H9 (cell line): ENCODE measurements at regions not wholly inside any gene's neighbourhood (a gene's known extent, or its start where the extent isn't known, plus 50 kb on each side); places are given as distances from the start of the nearest gene placed in this dataset.

Source experiments
- DNase-seq: peaks from one replicate; pipeline ENCODE4 v3.0.0-alpha.2; 2017
- H2AFZ ChIP-seq: one replicate; pipeline ENCODE4 v1.6.1; 2013; ENCODE audit warnings: mild to moderate bottlenecking, low read length, control low read depth, moderate library complexity
- H2AK5ac ChIP-seq: 2 replicates; pipeline ENCODE4 v1.6.1; 2013; ENCODE audit warnings: low read length, control low read depth, mixed read lengths; ENCODE audit not compliant: insufficient read length
- H2BK120ac ChIP-seq: one replicate; pipeline ENCODE4 v1.6.1; 2013; ENCODE audit warnings: low read depth, mild to moderate bottlenecking, low read length, control low read depth, inconsistent platforms; ENCODE audit not compliant: poor library complexity, severe bottlenecking
- H2BK12ac ChIP-seq: 2 replicates; pipeline ENCODE4 v1.6.1; 2013; ENCODE audit warnings: low read length, control low read depth, mixed read lengths, low read depth; ENCODE audit not compliant: insufficient read length
- H2BK15ac ChIP-seq: 2 replicates; pipeline ENCODE4 v1.6.1; 2013; ENCODE audit warnings: low read depth, low read length, control low read depth
- H2BK20ac ChIP-seq: one replicate; pipeline ENCODE4 v1.6.1; 2013; ENCODE audit warnings: low read depth, mild to moderate bottlenecking, low read length, control low read depth, inconsistent platforms; ENCODE audit not compliant: poor library complexity, severe bottlenecking
- H2BK5ac ChIP-seq: 2 replicates; pipeline ENCODE4 v1.6.1; 2013; ENCODE audit warnings: low read length, control low read depth, mixed read lengths; ENCODE audit not compliant: insufficient read length
- H3K14ac ChIP-seq: 2 replicates; pipeline ENCODE4 v1.6.1; 2013; ENCODE audit warnings: low read length, control low read depth; ENCODE audit not compliant: insufficient read depth
- H3K18ac ChIP-seq: 2 replicates; pipeline ENCODE4 v1.6.1; 2013; ENCODE audit warnings: low read depth, mild to moderate bottlenecking, mixed read lengths, low read length, control low read depth; ENCODE audit not compliant: insufficient read length
- H3K23ac ChIP-seq: 2 replicates; pipeline ENCODE4 v1.6.1; 2013; ENCODE audit warnings: low read length, control low read depth, mixed read lengths, low read depth; ENCODE audit not compliant: insufficient read length
- H3K23me2 ChIP-seq: 2 replicates; pipeline ENCODE4 v1.6.1; 2013; ENCODE audit warnings: low read depth, mild to moderate bottlenecking, mixed read lengths, low read length, control low read depth; ENCODE audit not compliant: insufficient read length, poor library complexity, severe bottlenecking
- H3K27ac ChIP-seq: 2 replicates; pipeline ENCODE4 v1.5.1; 2013; ENCODE audit warnings: low read length, control low read depth, mixed read lengths, low read depth; ENCODE audit not compliant: insufficient read length
- H3K27me3 ChIP-seq: 2 replicates; pipeline ENCODE4 v1.6.1; 2013; ENCODE audit warnings: low read length, control low read depth, inconsistent platforms; ENCODE audit not compliant: insufficient read depth
- H3K4ac ChIP-seq: 2 replicates; pipeline ENCODE4 v1.6.1; 2013; ENCODE audit warnings: low read depth, mild to moderate bottlenecking, control low read depth, inconsistent platforms, low read length, moderate library complexity
- H3K4me1 ChIP-seq: 2 replicates; pipeline ENCODE4 v1.6.1; 2013; ENCODE audit warnings: low read length, control low read depth, inconsistent platforms; ENCODE audit not compliant: insufficient read depth
- H3K4me2 ChIP-seq: 2 replicates; pipeline ENCODE4 v1.6.1; 2013; ENCODE audit warnings: low read length, control low read depth, mixed read lengths; ENCODE audit not compliant: insufficient read length, insufficient read depth
- H3K56ac ChIP-seq: 2 replicates; pipeline ENCODE4 v1.6.1; 2013; ENCODE audit warnings: low read depth, mild to moderate bottlenecking, mixed read lengths, low read length, control low read depth; ENCODE audit not compliant: insufficient read length
- H3K79me1 ChIP-seq: 2 replicates; pipeline ENCODE4 v1.6.1; 2013; ENCODE audit warnings: low read depth, mild to moderate bottlenecking, moderate library complexity, low read length, control low read depth, inconsistent platforms; ENCODE audit not compliant: insufficient read depth, poor library complexity, severe bottlenecking
- H3K79me2 ChIP-seq: 2 replicates; pipeline ENCODE4 v1.6.1; 2013; ENCODE audit warnings: low read length, control low read depth, inconsistent platforms; ENCODE audit not compliant: insufficient read depth
- H3K9ac ChIP-seq: 2 replicates; pipeline ENCODE4 v1.6.1; 2013; ENCODE audit warnings: low read length, control low read depth, mixed read lengths; ENCODE audit not compliant: insufficient read length; ENCODE audit errors: extremely low read depth
- H3K9me3 ChIP-seq: one replicate; pipeline ENCODE4 v1.6.1; 2013; ENCODE audit warnings: low read depth, low read length, inconsistent platforms; ENCODE audit not compliant: control insufficient read depth
- H3T11ph ChIP-seq: one replicate; pipeline ENCODE4 v1.6.1; 2013; ENCODE audit warnings: mild to moderate bottlenecking, low read length, control low read depth, inconsistent platforms
- H4K20me1 ChIP-seq: one replicate; pipeline ENCODE4 v1.6.1; 2013; ENCODE audit not compliant: control insufficient read depth, insufficient read length, insufficient read depth
- H4K5ac ChIP-seq: 2 replicates; pipeline ENCODE4 v1.6.1; 2013; ENCODE audit warnings: low read depth, mild to moderate bottlenecking, mixed read lengths, low read length, control low read depth; ENCODE audit not compliant: insufficient read length
- H4K8ac ChIP-seq: replicated peaks from 2 replicates; pipeline ENCODE4 v1.6.1; 2013; ENCODE audit warnings: low read length, control low read depth, mixed read lengths, low read depth; ENCODE audit not compliant: insufficient read length
- H4K91ac ChIP-seq: 2 replicates; pipeline ENCODE4 v1.6.1; 2013; ENCODE audit warnings: low read depth, mild to moderate bottlenecking, moderate library complexity, mixed read lengths, low read length, control low read depth; ENCODE audit not compliant: insufficient read length
- H3K27ac Mint-ChIP-seq, 3 experiments: 2 replicates in 2 of 3; 3 replicates in 1 of 3; pipeline ENCODE4 v1.8.0; 2020 to 2021; ENCODE audit warnings: mixed read lengths in 3 of 3, mild to moderate bottlenecking in 1 of 3, moderate library complexity in 1 of 3
- H3K27me3 Mint-ChIP-seq: 2 replicates; pipeline ENCODE4 v1.8.0; 2021; ENCODE audit warnings: low read depth, mild to moderate bottlenecking, moderate library complexity, mixed read lengths
- H3K36me3 Mint-ChIP-seq, 3 experiments: 2 replicates in 2 of 3; 3 replicates in 1 of 3; pipeline ENCODE4 v1.8.0; 2020 to 2021; ENCODE audit warnings: low read depth in 3 of 3, mixed read lengths in 3 of 3; ENCODE audit not compliant: insufficient read depth in 1 of 3
- H3K4me1 Mint-ChIP-seq, 2 experiments: 2 replicates each; pipeline ENCODE4 v1.8.0; 2020; ENCODE audit warnings: mixed read lengths in 2 of 2
- H3K4me3 Mint-ChIP-seq, 2 experiments: 2 replicates in 1 of 2; 3 replicates in 1 of 2; pipeline ENCODE4 v1.8.0; 2020 to 2021; ENCODE audit warnings: mild to moderate bottlenecking in 2 of 2, mixed read lengths in 2 of 2, moderate library complexity in 1 of 2
- H3K9me3 Mint-ChIP-seq, 2 experiments: 2 replicates in 1 of 2; 3 replicates in 1 of 2; pipeline ENCODE4 v1.8.0; 2020; ENCODE audit warnings: mild to moderate bottlenecking in 2 of 2, mixed read lengths in 2 of 2, moderate library complexity in 1 of 2
- WGBS: extraction: QIAGEN DNeasy Blood & Tissue Kit; methylation state at CpG from one replicate; pipeline ENCODE4 v1.1.7; 2013; ENCODE audit warnings: missing lambda C conversion rate, low lambda C conversion rate, mixed read lengths; ENCODE audit not compliant: insufficient read length; ENCODE audit errors: extremely low coverage; 5-methylcytosine and 5-hydroxymethylcytosine counted together
- TF ChIP-seq, protein P1 (sequence below): fragments of 200-600 bp; sonication (generic); conservative IDR thresholded peaks from 3 replicates; pipeline ENCODE4 v1.8.0; 2021; ENCODE audit warnings: antibody characterized with exemption, mild to moderate bottlenecking

DNA sequence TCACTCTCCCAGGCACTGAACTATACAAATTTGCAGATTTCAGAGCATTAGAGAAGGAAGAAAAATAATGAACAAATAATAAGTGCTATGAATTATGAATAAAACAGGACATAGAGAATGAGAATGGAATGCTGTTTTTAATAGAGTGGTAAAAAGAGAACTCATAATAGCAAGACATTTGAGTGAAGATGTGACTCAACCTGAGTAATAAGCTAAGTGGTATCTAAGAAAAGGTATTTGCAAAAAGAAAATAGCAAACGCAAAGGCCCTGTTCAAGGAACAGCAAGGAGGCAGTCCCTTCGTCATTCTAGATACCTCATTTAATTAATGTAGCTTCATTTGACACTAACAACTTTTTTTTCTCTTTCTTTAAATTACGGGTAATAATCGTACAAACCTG, 1910.0 kb upstream of the TENM3 start:
- Histone ChIP-seq H3K79me1 (no peaks in the 10 kb centered on the region), H3K23ac (no peak overlapping the region), H3K9me3 (no peaks in the 10 kb centered on the region), H4K5ac (no peak overlapping the region), H3K56ac (no peak overlapping the region), H3K27ac (no peak overlapping the region), H3T11ph (no peak overlapping the region), H2BK120ac (no peak overlapping the region), H2BK12ac (no peak overlapping the region), H2BK20ac (no peak overlapping the region), H3K9ac (no peak overlapping the region), H2BK5ac (no peak overlapping the region), H3K4me2 (no peak overlapping the region), H2AK5ac (no peak overlapping the region), H3K4me1 (no peaks in the 10 kb centered on the region), H3K14ac (no peak overlapping the region), H3K27me3 (no peaks in the 10 kb centered on the region), H3K23me2 (no peaks in the 10 kb centered on the region), H3K79me2 (no peaks in the 10 kb centered on the region), H4K8ac (no peak overlapping the region), H3K18ac (no peak overlapping the region), H2AFZ (no peak overlapping the region), H2BK15ac (no peak overlapping the region), H4K91ac (no peak overlapping the region), H3K4ac (no peak overlapping the region), H4K20me1 (no peaks in the 10 kb centered on the region)
- Mint-ChIP-seq H3K36me3 (no peaks in the 10 kb centered on the region), H3K9me3 (no peaks in the 10 kb centered on the region; a peak in 1 of 5 replicates), H3K4me3 (no peak overlapping the region), H3K4me1 (no peaks in the 10 kb centered on the region), H3K27ac (no peak overlapping the region), H3K27me3 (no peaks in the 10 kb centered on the region)
- WGBS = no CpG with 5 or more reads among the region's 4 CpGs
- TF ChIP-seq, protein P1, sequence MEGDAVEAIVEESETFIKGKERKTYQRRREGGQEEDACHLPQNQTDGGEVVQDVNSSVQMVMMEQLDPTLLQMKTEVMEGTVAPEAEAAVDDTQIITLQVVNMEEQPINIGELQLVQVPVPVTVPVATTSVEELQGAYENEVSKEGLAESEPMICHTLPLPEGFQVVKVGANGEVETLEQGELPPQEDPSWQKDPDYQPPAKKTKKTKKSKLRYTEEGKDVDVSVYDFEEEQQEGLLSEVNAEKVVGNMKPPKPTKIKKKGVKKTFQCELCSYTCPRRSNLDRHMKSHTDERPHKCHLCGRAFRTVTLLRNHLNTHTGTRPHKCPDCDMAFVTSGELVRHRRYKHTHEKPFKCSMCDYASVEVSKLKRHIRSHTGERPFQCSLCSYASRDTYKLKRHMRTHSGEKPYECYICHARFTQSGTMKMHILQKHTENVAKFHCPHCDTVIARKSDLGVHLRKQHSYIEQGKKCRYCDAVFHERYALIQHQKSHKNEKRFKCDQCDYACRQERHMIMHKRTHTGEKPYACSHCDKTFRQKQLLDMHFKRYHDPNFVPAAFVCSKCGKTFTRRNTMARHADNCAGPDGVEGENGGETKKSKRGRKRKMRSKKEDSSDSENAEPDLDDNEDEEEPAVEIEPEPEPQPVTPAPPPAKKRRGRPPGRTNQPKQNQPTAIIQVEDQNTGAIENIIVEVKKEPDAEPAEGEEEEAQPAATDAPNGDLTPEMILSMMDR = no peak
- no peak for DNase-seq
